ENCODE measurements at regions not wholly inside any gene's neighbourhood (a gene's known extent, or its start where the extent isn't known, plus 50 kb on each side); places are given as distances from the start of the nearest gene placed in this dataset.

DNA sequence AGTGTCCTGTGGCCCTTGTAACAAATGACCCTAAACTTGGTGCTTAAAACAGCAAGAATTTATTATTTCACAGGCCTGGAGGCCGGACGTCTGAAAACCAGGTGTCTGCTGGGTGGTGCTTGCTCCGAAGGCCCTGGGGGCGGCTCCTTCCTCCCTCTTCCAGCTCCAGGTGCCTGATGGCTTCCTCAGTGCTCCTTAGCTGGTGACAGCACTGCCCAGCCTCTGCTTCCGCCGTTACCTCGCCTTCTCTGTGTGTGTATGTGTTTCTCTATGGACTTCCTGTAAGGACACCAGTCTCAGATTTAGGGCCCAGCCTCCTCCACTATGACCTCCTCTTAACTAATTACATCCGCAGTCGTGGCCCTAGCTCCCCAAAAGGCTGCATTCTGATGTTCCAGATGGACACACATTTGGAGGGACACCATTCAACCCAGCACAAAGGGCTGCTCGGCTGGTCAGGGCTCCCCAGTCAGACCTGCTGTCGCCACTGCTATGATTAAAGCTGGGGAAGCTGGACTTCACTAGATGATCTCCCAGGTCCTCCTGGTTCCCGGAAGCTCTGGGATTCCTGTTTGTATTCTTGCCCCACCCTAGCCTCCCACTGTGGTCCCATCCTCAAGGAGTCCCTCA lies 172.8 kb downstream of the IRF8 start:
- H3K4me3 ChIP-seq = no peak overlapping the region
- TF ChIP-seq POLR2A (IDR thresholded peaks at IDR 0.05) (no peak), POLR2AphosphoS5 (IDR thresholded peaks at IDR 0.05) (no peak), EP300 (IDR thresholded peaks at IDR 0.05) (no peak)
- TF ChIP-seq, protein P1, sequence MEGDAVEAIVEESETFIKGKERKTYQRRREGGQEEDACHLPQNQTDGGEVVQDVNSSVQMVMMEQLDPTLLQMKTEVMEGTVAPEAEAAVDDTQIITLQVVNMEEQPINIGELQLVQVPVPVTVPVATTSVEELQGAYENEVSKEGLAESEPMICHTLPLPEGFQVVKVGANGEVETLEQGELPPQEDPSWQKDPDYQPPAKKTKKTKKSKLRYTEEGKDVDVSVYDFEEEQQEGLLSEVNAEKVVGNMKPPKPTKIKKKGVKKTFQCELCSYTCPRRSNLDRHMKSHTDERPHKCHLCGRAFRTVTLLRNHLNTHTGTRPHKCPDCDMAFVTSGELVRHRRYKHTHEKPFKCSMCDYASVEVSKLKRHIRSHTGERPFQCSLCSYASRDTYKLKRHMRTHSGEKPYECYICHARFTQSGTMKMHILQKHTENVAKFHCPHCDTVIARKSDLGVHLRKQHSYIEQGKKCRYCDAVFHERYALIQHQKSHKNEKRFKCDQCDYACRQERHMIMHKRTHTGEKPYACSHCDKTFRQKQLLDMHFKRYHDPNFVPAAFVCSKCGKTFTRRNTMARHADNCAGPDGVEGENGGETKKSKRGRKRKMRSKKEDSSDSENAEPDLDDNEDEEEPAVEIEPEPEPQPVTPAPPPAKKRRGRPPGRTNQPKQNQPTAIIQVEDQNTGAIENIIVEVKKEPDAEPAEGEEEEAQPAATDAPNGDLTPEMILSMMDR (IDR thresholded peaks at IDR 0.05) = no peak
- no peak overlapping the region for H3K27ac ChIP-seq
- H3K27me3 ChIP-seq = peaks cover 67% of the 10 kb centered on the region
- 78% methylated on average over 11 of the region's 12 CpGs for WGBS
- H3K4me1 ChIP-seq = no peaks in the 10 kb centered on the region
- no peaks in the 10 kb centered on the region for H3K36me3 ChIP-seq
- H3K9me3 ChIP-seq = no peaks in the 10 kb centered on the region
- DNase-seq (ENCODE audit: low spot score in 2 of 2) = no peak

DNA sequence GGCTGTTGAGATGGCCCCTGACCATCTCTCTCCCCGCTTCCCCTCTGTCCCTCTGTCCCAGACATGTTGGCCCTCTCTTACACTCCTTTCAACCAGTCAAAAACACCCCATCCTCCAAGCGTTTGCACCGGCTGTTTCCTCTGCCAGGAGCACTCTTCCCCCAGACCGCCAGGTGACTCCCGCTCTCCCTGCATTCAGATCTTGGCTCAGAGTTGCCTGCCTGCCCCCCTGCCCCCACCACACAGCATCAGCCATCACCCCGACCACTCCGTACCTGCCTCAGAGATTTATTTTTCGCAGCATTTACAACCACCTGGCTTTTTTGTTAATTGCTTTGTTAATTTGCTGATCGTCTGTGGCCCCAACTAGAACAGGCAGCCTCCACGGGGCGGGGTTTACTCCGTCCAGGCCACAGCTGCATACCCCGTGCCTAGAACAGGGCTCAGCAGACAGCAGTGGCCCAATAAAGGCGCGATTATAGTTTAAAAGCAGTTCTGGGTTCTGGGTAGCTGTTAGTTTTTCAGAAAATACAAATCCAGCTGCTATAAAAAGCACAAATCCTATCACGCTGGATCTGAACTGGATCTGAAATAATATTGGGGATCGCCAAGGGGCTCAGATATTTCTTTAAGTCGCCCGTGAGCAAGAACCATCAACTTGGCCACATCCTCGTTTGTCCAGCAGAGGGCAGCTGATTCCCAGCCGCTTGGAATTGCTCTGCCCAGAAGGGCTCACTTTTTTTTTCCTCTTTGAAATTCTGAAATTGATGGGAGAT lies 173.6 kb downstream of the IRF8 start:
- Histone ChIP-seq H3K27me3 (peaks cover 71% of the 10 kb centered on the region), H3K4me3 (no peak overlapping the region), H3K27ac (no peak overlapping the region), H3K4me1 (no peaks in the 10 kb centered on the region), H3K9me3 (no peaks in the 10 kb centered on the region), H3K36me3 (no peaks in the 10 kb centered on the region)
- no peak for DNase-seq (ENCODE audit: low spot score in 2 of 2)
- WGBS = 50% methylated on average over 21 of the region's 21 CpGs
- TF ChIP-seq EP300 (IDR thresholded peaks at IDR 0.05) (no peak), POLR2A (IDR thresholded peaks at IDR 0.05) (no peak)
- TF ChIP-seq, protein P1 (IDR thresholded peaks at IDR 0.05) = peak; percentile 25 to 71

DNA sequence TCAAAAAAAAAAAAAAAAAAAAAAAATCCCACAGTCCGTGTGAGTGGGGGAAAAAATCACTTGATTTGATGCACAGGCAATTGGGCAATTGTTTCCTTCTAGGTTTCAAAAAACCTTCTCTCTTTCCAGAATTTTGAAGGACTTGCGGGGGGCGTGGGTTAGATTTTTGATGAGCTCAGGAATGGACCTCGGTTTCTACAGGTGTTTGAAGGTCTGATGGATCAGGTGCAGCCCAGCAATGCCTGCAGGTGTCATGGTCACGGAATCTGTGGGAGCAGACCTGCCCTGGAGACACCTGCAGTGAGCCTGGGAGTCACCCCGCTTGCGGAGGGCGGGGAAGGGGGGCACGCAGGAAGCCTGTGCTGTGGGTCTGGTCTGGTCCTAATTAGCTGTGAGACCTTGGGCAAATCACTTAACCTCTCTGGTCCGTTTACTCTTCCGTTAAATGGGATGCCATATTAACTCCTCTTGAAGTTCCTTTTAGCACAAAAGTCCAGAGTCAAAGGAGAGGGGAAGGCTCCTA lies 174.2 kb downstream of the IRF8 start:
- no peaks in the 10 kb centered on the region for H3K36me3 ChIP-seq
- H3K9me3 ChIP-seq = no peaks in the 10 kb centered on the region
- H3K27me3 ChIP-seq = peaks cover 70% of the 10 kb centered on the region
- no peak for DNase-seq (ENCODE audit: low spot score in 2 of 2)
- H3K4me1 ChIP-seq = no peaks in the 10 kb centered on the region
- H3K27ac ChIP-seq = no peak overlapping the region
- no peak overlapping the region for H3K4me3 ChIP-seq
- 62% methylated on average over 11 of the region's 11 CpGs for WGBS
- TF ChIP-seq EP300 (IDR thresholded peaks at IDR 0.05) (no peak), POLR2AphosphoS5 (IDR thresholded peaks at IDR 0.05) (no peak), POLR2A (IDR thresholded peaks at IDR 0.05) (no peak)
- TF ChIP-seq, protein P1 (IDR thresholded peaks at IDR 0.05) = no peak

DNA sequence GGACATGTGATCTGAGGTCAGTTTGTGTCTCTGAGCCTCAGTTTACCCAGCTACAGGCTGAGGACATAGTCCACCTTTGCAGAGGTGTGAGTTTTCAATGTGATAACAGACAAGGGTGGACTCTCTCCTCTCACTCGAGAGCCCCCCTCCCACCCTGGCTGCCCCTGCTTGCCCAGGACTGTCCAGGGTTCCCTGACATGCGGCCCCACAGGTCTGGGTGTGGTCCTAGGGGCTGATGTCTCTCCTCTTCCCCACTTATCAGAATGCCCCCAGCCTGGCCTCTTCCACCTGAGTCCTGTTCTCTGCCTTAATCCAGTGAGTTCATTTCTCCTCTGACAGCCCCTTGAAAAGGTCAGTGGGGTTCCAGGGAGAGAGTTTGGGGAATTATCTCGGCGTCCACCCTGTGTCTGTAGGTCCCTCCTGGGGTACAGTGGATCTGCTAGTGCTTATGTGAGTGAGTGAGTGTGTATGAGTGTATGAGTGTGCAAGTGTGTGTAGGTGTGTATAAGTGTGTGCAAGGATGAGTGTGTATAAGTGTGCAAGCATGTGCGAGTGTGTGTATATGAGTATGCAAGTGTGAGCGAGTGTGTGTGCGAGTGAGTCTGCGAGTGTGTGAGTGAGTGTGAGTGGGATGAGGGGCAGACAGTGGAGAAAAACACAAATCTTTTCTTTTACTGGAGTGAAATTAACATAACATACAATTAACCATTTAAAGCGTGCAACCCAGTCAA lies 175.0 kb downstream of the IRF8 start:
- WGBS = 90% methylated on average over 9 of the region's 9 CpGs
- Histone ChIP-seq H3K27ac (no peak overlapping the region), H3K27me3 (peaks cover 70% of the 10 kb centered on the region), H3K4me3 (no peak overlapping the region), H3K9me3 (no peaks in the 10 kb centered on the region), H3K36me3 (no peaks in the 10 kb centered on the region), H3K4me1 (no peaks in the 10 kb centered on the region)
- TF ChIP-seq POLR2A (IDR thresholded peaks at IDR 0.05) (no peak), EP300 (IDR thresholded peaks at IDR 0.05) (no peak), POLR2AphosphoS5 (IDR thresholded peaks at IDR 0.05) (no peak)
- TF ChIP-seq, protein P1 (IDR thresholded peaks at IDR 0.05) = no peak
- DNase-seq (ENCODE audit: low spot score in 2 of 2) = peak in 1 of 2 donors; percentile 33
